ENCODE measurements at regions not wholly inside any gene's neighbourhood (a gene's known extent, or its start where the extent isn't known, plus 50 kb on each side); places are given as distances from the start of the nearest gene placed in this dataset.

DNA sequence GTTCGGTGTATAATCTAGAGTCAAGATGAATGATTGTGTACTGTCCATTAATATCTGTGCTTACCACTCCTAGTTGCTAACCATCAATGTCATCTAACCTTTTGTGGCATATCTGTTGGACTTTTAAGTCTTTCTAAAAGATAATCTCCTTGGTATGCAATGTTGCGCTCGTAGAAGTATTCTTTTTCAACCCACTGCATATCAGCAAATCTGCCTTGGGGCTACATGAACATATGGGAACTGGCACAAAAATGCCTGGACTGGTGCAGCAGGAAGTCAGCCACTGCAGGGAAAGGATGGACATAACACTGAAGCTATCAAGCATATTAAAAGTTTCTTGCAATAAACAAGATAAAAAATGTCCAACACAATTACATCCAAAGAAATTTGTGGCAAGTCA lies 124.3 kb upstream of the SLC38A4 start:
- DNase-seq (ENCODE audit: low read depth in 1 of 2, low spot score in 1 of 2), result no peak
- ChIA-PET CTCF (no interaction called here), POLR2A (no interaction called here)
- no peak for TF ChIP-seq FOXS1 (CRISPR knock-in tag; IDR thresholded peaks at IDR 0.05)
- no peak for TF ChIP-seq NFE2L2 (conservative IDR thresholded peaks at IDR 0.05; ENCODE audit: low read length)
- Histone ChIP-seq H3K4me3 (no peak overlapping the region), H3K27ac (no peak overlapping the region), H3K4me1 (peaks cover 11% of the 10 kb centered on the region), H3K4me2 (no peak overlapping the region), H3K9me3 (no peaks in the 10 kb centered on the region)
- FAIRE-seq, result no peak
- 79% methylated on average over 3 of the region's 3 CpGs for WGBS (ENCODE audit: missing lambda C conversion rate)
- ATAC-seq, result no peak

DNA sequence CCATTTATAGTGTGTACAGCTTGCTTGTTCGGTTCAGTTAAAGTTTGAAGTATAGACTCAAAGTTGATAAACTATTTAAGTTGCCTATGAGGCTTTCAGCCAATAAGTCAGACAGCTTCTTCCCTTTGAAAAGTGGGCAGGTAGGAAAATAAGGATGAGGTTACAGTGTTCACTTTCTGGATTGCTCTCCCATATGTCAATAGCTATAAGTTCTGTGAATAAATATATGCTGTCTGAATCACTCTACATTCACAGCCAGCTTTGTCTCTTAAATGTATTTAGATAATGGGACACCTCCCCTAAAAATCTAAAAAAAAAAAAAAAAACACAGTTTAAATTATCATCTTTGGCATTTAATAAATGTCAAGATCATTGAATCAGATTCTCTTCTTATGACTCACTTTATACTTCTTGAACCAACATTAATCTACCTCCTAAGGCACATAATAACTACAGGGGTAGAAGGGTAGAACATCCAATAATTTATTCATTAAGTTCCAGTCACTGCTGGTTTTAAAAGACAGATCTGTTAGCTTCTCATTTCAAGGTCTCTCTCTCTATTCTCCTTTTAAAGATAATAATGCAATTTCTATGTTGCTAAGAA lies 126.4 kb upstream of the PCED1B start:
- FAIRE-seq, result peak; percentile 80
- 23% methylated on average over 1 of the region's 1 CpG for WGBS (ENCODE audit: missing lambda C conversion rate)
- no peak for TF ChIP-seq HOXB13 (CRISPR knock-in tag; IDR thresholded peaks at IDR 0.05; ENCODE audit: low read depth)
- no peak for TF ChIP-seq TFCP2L1 (CRISPR knock-in tag; IDR thresholded peaks at IDR 0.05)
- TF ChIP-seq KDM5A (IDR thresholded peaks at IDR 0.05), result no peak
- no peak for TF ChIP-seq MAZ (IDR thresholded peaks at IDR 0.05; ENCODE audit: borderline replicate concordance, low read depth, low read length)
- TF ChIP-seq CEBPB (IDR thresholded peaks at IDR 0.05), result no peak
- TF ChIP-seq BCL3 (IDR thresholded peaks at IDR 0.05), result no peak
- no peak for TF ChIP-seq HMGXB4 (CRISPR knock-in tag; IDR thresholded peaks at IDR 0.05; ENCODE audit: borderline replicate concordance)
- Histone ChIP-seq H3K9me3 (no peaks in the 10 kb centered on the region), H3K4me3 (no peak overlapping the region), H3K4me1 (peaks cover 14% of the 10 kb centered on the region), H3K27ac (peak overlapping the region in 1 of 2 experiments; percentile 18; a peak in 2 of 6 replicates), H3K4me2 (peak overlapping the region; percentile 19; the same call in 2 of the 3 replicates)
- CTCF ChIA-PET, result interaction anchor here (0.9 to 1.3 kb wide), 2 partner anchors 68 to 828 kb away, joined by 4 to 8 read pairs; no protein-coding TSS in a partner anchor
- POLR2A ChIA-PET, result interaction anchor here (0.5 kb wide), 1 partner anchor 9 kb away, joined by 3 read pairs; no protein-coding TSS in a partner anchor
- ATAC-seq, result no peak
- DNase-seq (ENCODE audit: low read depth in 1 of 2, low spot score in 1 of 2), result no peak

GRCh38 chr12:46956451-46957035 lies 122.9 kb upstream of the PCED1B start:
- FAIRE-seq, result no peak
- Histone ChIP-seq H3K9me3 (no peaks in the 10 kb centered on the region), H3K4me1 (peaks cover 36% of the 10 kb centered on the region), H3K27ac (no peak overlapping the region), H3K4me2 (no peak overlapping the region), H3K4me3 (no peak overlapping the region)
- POLR2A ChIA-PET, result no interaction called here
- TF ChIP-seq NR3C1 (IDR thresholded peaks at IDR 0.05) (no peak), ZNF302 (CRISPR knock-in tag; IDR thresholded peaks at IDR 0.05) (no peak), POLR2A (IDR thresholded peaks at IDR 0.05; ENCODE audit: low read length) (no peak), ZFP36 (IDR thresholded peaks at IDR 0.05; ENCODE audit: borderline replicate concordance, partially characterized antibody) (no peak), TP53 (CRISPR knock-in tag; IDR thresholded peaks at IDR 0.05) (no peak), RFX5 (IDR thresholded peaks at IDR 0.05) (no peak), PHF8 (IDR thresholded peaks at IDR 0.05; ENCODE audit: borderline replicate concordance, low read depth) (no peak), JUNB (IDR thresholded peaks at IDR 0.05) (no peak), GATA3 (IDR thresholded peaks at IDR 0.05; ENCODE audit: borderline replicate concordance) (no peak), CBX2 (IDR thresholded peaks at IDR 0.05; ENCODE audit: borderline replicate concordance, low read depth) (no peak), RCOR1 (IDR thresholded peaks at IDR 0.05; ENCODE audit: low read depth, low read length) (no peak), FOXS1 (CRISPR knock-in tag; IDR thresholded peaks at IDR 0.05) (no peak)
- TF ChIP-seq, protein P1, sequence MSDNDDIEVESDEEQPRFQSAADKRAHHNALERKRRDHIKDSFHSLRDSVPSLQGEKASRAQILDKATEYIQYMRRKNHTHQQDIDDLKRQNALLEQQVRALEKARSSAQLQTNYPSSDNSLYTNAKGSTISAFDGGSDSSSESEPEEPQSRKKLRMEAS (IDR thresholded peaks at IDR 0.05), result no peak
- TF ChIP-seq, protein P2, sequence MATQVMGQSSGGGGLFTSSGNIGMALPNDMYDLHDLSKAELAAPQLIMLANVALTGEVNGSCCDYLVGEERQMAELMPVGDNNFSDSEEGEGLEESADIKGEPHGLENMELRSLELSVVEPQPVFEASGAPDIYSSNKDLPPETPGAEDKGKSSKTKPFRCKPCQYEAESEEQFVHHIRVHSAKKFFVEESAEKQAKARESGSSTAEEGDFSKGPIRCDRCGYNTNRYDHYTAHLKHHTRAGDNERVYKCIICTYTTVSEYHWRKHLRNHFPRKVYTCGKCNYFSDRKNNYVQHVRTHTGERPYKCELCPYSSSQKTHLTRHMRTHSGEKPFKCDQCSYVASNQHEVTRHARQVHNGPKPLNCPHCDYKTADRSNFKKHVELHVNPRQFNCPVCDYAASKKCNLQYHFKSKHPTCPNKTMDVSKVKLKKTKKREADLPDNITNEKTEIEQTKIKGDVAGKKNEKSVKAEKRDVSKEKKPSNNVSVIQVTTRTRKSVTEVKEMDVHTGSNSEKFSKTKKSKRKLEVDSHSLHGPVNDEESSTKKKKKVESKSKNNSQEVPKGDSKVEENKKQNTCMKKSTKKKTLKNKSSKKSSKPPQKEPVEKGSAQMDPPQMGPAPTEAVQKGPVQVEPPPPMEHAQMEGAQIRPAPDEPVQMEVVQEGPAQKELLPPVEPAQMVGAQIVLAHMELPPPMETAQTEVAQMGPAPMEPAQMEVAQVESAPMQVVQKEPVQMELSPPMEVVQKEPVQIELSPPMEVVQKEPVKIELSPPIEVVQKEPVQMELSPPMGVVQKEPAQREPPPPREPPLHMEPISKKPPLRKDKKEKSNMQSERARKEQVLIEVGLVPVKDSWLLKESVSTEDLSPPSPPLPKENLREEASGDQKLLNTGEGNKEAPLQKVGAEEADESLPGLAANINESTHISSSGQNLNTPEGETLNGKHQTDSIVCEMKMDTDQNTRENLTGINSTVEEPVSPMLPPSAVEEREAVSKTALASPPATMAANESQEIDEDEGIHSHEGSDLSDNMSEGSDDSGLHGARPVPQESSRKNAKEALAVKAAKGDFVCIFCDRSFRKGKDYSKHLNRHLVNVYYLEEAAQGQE (IDR thresholded peaks at IDR 0.05), result no peak
- no peak for ATAC-seq
- CTCF ChIA-PET, result interaction anchor here (1.1 to 1.6 kb wide), 4 partner anchors 10 to 281 kb away, joined by 3 to 4 read pairs (median 4); no protein-coding TSS in a partner anchor
- DNase-seq (ENCODE audit: low read depth in 1 of 2, low spot score in 1 of 2), result no peak
- WGBS (ENCODE audit: missing lambda C conversion rate), result 75% methylated on average over 5 of the region's 5 CpGs
